ENCODE measurements at regions not wholly inside any gene's neighbourhood (a gene's known extent, or its start where the extent isn't known, plus 50 kb on each side); places are given as distances from the start of the nearest gene placed in this dataset.

DNA sequence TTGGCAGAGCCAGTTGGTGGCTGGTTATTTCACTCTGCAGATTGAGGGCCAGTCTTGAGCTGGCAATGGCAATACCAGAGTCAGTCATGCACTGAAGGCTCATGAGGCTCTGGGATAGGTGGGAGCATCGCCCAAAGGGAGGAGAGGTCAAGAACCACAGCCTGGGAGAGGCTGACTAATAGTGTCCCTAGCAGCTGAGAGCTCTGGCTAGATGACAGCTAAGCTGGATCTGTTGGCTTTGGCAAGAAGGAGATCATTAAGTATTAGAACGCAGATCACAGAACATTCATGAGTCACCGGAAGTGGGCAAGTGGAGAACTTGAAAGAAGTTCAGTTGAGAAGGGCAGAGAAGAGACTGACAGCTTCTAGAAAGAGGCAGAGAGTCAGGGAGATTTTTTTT is 521.1 kb downstream of the NR2F2 start (continued):
- TF ChIP-seq TSHZ2 (CRISPR knock-in tag; IDR thresholded peaks at IDR 0.05) (no peak), OSR1 (CRISPR knock-in tag; IDR thresholded peaks at IDR 0.05) (no peak), CSDC2 (CRISPR knock-in tag; IDR thresholded peaks at IDR 0.05) (no peak)

DNA sequence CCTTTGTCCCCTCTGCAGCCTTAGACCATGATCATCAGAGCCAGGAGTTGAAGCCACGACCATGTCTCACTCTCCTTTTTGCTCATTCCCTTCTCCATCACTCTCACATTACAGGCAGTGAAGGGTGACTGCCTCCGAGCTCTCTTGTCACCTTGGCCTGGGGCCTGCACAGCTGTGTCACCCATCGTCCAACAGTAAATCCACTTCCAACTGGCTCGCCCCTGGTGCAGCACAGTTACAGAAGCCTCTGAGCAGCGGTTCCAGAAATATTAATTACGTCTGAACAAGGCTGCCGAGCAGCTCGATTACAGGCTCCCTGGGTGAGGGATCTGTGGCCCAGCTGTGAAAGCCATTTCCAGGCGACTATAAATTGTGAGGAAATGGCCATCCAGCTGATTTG is 528.2 kb downstream of the NR2F2 start:
- no peak for ATAC-seq
- TF ChIP-seq TSHZ2 (CRISPR knock-in tag; IDR thresholded peaks at IDR 0.05), result no peak
- no peak for TF ChIP-seq POU6F1 (CRISPR knock-in tag; IDR thresholded peaks at IDR 0.05; ENCODE audit: borderline replicate concordance, low read depth)
- TF ChIP-seq TCF4 (CRISPR knock-in tag; IDR thresholded peaks at IDR 0.05; ENCODE audit: borderline replicate concordance), result no peak
- no peak for TF ChIP-seq RARB (CRISPR knock-in tag; IDR thresholded peaks at IDR 0.05)
- TF ChIP-seq GLIS3 (CRISPR knock-in tag; IDR thresholded peaks at IDR 0.05), result no peak
- no peak for TF ChIP-seq SNAI2 (CRISPR knock-in tag; IDR thresholded peaks at IDR 0.05)
- TF ChIP-seq ZFP3 (CRISPR knock-in tag; IDR thresholded peaks at IDR 0.05), result no peak
- no peak for TF ChIP-seq ISL1 (CRISPR knock-in tag; IDR thresholded peaks at IDR 0.05)
- no peak for TF ChIP-seq ZNF565 (CRISPR knock-in tag; conservative IDR thresholded peaks at IDR 0.05; ENCODE audit: low read depth)
- no peak for TF ChIP-seq ZNF8 (CRISPR knock-in tag; IDR thresholded peaks at IDR 0.05)
- TF ChIP-seq CREB5 (CRISPR knock-in tag; IDR thresholded peaks at IDR 0.05; ENCODE audit: low read depth), result no peak
- no peak for TF ChIP-seq ZC3H10 (CRISPR knock-in tag; IDR thresholded peaks at IDR 0.05)
- TF ChIP-seq CSRNP3 (CRISPR knock-in tag; IDR thresholded peaks at IDR 0.05), result no peak
- no peak for TF ChIP-seq ESRRG (CRISPR knock-in tag; IDR thresholded peaks at IDR 0.05)
- no peak for TF ChIP-seq OSR1 (CRISPR knock-in tag; IDR thresholded peaks at IDR 0.05)
- TF ChIP-seq, protein P1, sequence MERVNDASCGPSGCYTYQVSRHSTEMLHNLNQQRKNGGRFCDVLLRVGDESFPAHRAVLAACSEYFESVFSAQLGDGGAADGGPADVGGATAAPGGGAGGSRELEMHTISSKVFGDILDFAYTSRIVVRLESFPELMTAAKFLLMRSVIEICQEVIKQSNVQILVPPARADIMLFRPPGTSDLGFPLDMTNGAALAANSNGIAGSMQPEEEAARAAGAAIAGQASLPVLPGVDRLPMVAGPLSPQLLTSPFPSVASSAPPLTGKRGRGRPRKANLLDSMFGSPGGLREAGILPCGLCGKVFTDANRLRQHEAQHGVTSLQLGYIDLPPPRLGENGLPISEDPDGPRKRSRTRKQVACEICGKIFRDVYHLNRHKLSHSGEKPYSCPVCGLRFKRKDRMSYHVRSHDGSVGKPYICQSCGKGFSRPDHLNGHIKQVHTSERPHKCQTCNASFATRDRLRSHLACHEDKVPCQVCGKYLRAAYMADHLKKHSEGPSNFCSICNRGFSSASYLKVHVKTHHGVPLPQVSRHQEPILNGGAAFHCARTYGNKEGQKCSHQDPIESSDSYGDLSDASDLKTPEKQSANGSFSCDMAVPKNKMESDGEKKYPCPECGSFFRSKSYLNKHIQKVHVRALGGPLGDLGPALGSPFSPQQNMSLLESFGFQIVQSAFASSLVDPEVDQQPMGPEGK (CRISPR knock-in tag; IDR thresholded peaks at IDR 0.05; ENCODE audit: borderline replicate concordance), result no peak
- TF ChIP-seq TOX (CRISPR knock-in tag; IDR thresholded peaks at IDR 0.05; ENCODE audit: borderline replicate concordance), result no peak
- TF ChIP-seq ZNF70 (CRISPR knock-in tag; IDR thresholded peaks at IDR 0.05), result no peak

- no peak for TF ChIP-seq TSHZ2 (CRISPR knock-in tag; IDR thresholded peaks at IDR 0.05)
- no peak for TF ChIP-seq SNAI2 (CRISPR knock-in tag; IDR thresholded peaks at IDR 0.05)
- no peak for TF ChIP-seq TOX (CRISPR knock-in tag; IDR thresholded peaks at IDR 0.05; ENCODE audit: borderline replicate concordance)
- TF ChIP-seq ZFP3 (CRISPR knock-in tag; IDR thresholded peaks at IDR 0.05), result no peak
- no peak for TF ChIP-seq RARB (CRISPR knock-in tag; IDR thresholded peaks at IDR 0.05)
- ATAC-seq, result no peak
These were observed 530.2 kb downstream of the NR2F2 start for GRCh38 chr15:96860741-96861140.

All from SK-N-SH treated with all-trans-retinoic acid at 6 μM for 48 hours (cell line).